OCI-LY3 (cell line): ENCODE measurements at regions not wholly inside any gene's neighbourhood (a gene's known extent, or its start where the extent isn't known, plus 50 kb on each side); places are given as distances from the start of the nearest gene placed in this dataset.

Experiments used
- H2AFZ ChIP-seq: fragments of 200-600, 300-600 bp; shearing (Covaris generic); 2 replicates; pipeline ENCODE4 v1.6.0; 2014; ENCODE audit warnings: antibody characterized with exemption, low read depth, low read length
- H3K27ac ChIP-seq: fragments of 200-600, 300-600 bp; sonication (generic); 2 replicates; pipeline ENCODE4 v1.5.1; 2014; ENCODE audit warnings: mild to moderate bottlenecking, low read length, moderate library complexity, mixed read lengths
- H3K27me3 ChIP-seq: fragments of 200-600, 300-600 bp; sonication (generic); 2 replicates; pipeline ENCODE4 v1.6.1; 2014; ENCODE audit warnings: low read depth, low read length, mixed read lengths
- H3K36me3 ChIP-seq: fragments of 200-600, 300-600 bp; sonication (generic); replicated peaks from 2 replicates; pipeline ENCODE3; 2014; ENCODE audit warnings: low read depth, low read length, mixed read lengths
- H3K4me1 ChIP-seq: fragments of 300-600, 200-600 bp; sonication (generic); 2 replicates; pipeline ENCODE4 v1.6.1; 2014; ENCODE audit warnings: low read length, mixed read lengths
- H3K4me2 ChIP-seq: fragments of 200-600, 300-600 bp; sonication (generic); 2 replicates; pipeline ENCODE4 v1.6.1; 2014; ENCODE audit warnings: low read length, mixed read lengths
- H3K4me3 ChIP-seq: fragments of 300-600, 200-600 bp; sonication (generic); 2 replicates; pipeline ENCODE4 v1.5.1; 2014; ENCODE audit warnings: antibody characterized with exemption, mild to moderate bottlenecking, low read length, moderate library complexity
- H3K79me2 ChIP-seq: fragments of 300-600, 200-600 bp; shearing (Covaris generic); 2 replicates; pipeline ENCODE4 v1.6.1; 2014; ENCODE audit warnings: mild to moderate bottlenecking, low read length, mixed read lengths
- H3K9ac ChIP-seq: fragments of 300-600, 200-600 bp; shearing (Covaris generic); 2 replicates; pipeline ENCODE4 v1.6.0; 2014; ENCODE audit warnings: mild to moderate bottlenecking, low read length, moderate library complexity
- H3K9me3 ChIP-seq: fragments of 200-600, 300-600 bp; shearing (Covaris generic); 2 replicates; pipeline ENCODE4 v1.6.1; 2014; ENCODE audit warnings: low read length, mixed read lengths; ENCODE audit not compliant: insufficient read depth
- H4K20me1 ChIP-seq: fragments of 200-600, 300-600 bp; sonication (generic); 2 replicates; pipeline ENCODE4 v1.6.1; 2016; ENCODE audit warnings: low read length, mixed read lengths; ENCODE audit not compliant: insufficient read depth
- EZH2phosphoT487 ChIP-seq: fragments of 200-600 bp; shearing (Covaris generic); IDR thresholded peaks from 2 replicates; pipeline ENCODE4 v1.6.1; 2018; ENCODE audit warnings: antibody characterized with exemption, mixed run types, low read depth
- TF ChIP-seq, protein P1 (sequence below): fragments of 200-600, 300-600 bp; sonication (generic); IDR thresholded peaks from 2 replicates; pipeline ENCODE4 v1.5.1; 2014; ENCODE audit warnings: antibody characterized with exemption, low read length, low read depth

DNA sequence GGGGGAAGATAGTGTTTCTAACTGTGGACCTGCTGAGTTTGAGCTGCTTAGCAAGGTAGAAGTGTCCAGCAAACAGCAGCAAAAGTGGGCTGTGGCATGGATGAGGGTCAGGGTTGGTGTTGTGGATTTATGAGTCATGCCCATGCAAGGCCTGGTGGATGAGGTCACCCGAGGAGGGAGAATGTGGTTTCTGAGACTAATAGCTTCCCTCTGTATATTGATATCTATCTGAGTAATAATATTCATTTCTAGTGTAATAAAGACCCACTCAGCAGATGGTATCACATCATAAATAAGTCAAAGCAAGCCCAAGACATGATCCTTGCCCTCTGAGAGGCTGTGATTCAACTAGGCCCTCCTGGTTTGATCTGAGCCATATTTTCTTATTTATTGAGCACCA lies 597.8 kb upstream of the CLINT1 start:
- no peaks in the 10 kb centered on the region for H3K9me3 ChIP-seq
- H3K36me3 ChIP-seq = no peaks in the 10 kb centered on the region
- TF ChIP-seq, protein P1, sequence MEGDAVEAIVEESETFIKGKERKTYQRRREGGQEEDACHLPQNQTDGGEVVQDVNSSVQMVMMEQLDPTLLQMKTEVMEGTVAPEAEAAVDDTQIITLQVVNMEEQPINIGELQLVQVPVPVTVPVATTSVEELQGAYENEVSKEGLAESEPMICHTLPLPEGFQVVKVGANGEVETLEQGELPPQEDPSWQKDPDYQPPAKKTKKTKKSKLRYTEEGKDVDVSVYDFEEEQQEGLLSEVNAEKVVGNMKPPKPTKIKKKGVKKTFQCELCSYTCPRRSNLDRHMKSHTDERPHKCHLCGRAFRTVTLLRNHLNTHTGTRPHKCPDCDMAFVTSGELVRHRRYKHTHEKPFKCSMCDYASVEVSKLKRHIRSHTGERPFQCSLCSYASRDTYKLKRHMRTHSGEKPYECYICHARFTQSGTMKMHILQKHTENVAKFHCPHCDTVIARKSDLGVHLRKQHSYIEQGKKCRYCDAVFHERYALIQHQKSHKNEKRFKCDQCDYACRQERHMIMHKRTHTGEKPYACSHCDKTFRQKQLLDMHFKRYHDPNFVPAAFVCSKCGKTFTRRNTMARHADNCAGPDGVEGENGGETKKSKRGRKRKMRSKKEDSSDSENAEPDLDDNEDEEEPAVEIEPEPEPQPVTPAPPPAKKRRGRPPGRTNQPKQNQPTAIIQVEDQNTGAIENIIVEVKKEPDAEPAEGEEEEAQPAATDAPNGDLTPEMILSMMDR = no peak
- no peak for TF ChIP-seq EZH2phosphoT487
- no peaks in the 10 kb centered on the region for H3K79me2 ChIP-seq
- no peak overlapping the region for H2AFZ ChIP-seq
- no peaks in the 10 kb centered on the region for H4K20me1 ChIP-seq
- no peak overlapping the region for H3K4me3 ChIP-seq
- H3K27me3 ChIP-seq = no peaks in the 10 kb centered on the region
- H3K9ac ChIP-seq = no peak overlapping the region
- H3K4me1 ChIP-seq = no peaks in the 10 kb centered on the region
- no peak overlapping the region for H3K4me2 ChIP-seq
- H3K27ac ChIP-seq = no peak overlapping the region

DNA sequence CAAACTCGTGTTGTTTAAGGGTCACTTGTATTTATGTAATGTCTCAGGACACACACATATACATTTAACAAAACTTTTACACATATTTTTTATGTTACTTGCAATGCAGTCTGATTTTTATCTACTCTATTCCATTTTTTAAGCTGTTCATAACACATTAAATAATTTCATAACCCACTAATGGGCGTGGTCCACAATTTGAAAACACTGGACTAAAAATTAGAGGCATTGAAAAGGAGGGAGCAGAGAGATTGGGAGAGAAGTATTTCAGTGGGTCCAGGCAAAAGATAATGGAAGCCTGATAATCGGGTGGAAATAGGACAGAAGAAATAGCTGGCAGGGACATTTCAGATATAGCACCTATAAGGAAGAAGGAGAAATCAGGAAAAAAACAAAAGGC lies 597.3 kb upstream of the CLINT1 start:
- Histone ChIP-seq H3K9ac (no peak overlapping the region), H4K20me1 (no peaks in the 10 kb centered on the region), H3K4me1 (no peaks in the 10 kb centered on the region), H3K27me3 (no peaks in the 10 kb centered on the region), H2AFZ (no peak overlapping the region), H3K27ac (no peak overlapping the region), H3K4me3 (no peak overlapping the region), H3K79me2 (no peaks in the 10 kb centered on the region), H3K9me3 (no peaks in the 10 kb centered on the region), H3K4me2 (no peak overlapping the region), H3K36me3 (no peaks in the 10 kb centered on the region)
- TF ChIP-seq, protein P1 = no peak

DNA sequence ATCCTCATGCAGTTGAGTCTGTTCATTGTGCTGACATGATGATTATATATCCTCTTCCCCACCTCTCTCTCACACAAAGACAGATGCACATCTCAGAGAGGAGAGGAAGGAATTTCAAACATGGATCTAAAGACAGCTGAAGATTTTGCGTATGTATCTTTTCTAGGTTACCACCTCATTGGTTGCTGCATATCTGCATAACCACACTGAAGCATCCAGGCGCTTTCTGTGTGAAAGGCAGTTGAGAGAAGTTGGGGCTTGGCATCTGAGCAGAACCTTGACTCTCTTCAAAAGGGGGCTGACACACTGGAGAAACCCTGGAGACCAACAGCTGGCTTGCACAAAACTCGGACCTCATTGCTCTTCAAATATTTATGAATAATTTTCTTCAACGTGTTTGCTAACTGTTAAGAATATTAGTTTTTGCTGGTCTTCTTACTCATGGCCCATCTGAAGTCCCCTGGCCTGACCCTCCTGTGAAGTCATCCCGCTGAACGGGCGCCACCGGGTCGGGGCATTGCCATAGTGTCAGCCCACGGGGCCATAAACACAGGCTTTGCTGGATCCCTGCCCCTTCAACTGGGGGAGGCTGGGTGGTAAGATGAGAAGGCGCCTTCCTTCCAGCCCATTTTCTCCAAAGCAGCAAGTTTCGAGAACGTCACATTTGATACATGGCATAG lies 593.2 kb upstream of the CLINT1 start:
- Histone ChIP-seq H3K4me3 (no peak overlapping the region), H3K36me3 (no peaks in the 10 kb centered on the region)

DNA sequence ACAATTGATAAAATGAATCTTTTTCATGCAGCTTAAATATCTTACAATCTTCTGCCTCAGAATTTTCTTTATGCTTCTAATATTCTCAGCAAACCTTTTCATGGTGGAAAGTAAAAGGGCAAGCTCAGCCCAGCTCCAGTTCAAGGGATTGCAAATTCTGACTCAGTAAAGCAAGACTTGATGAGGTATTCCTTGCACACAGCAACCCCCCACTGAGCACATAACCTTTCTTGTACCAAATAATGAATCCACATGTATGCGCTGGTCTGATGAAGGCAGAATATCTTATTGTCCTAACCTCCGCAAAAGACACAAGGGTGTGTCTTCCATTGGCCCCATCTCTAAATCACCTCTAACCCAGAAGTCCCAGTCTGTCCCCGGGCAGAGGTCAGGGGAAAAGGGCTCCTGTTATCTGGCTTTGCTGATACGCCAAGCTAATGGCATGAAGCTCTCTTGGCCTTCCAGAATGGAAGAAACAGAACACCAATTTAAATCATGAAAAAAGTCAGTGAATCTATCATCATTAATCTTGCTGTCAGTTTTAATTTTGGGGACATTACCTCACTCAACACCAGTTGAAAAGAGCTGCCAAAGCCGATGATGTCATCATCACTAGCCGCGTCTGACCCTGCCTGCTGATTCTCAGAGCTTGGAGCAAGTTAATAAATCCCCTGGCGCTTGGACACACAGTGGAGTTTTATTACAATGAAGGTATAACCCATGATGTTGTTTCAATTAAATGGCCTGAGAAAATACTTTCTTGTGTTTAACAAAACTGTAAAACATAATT lies 592.5 kb upstream of the CLINT1 start:
- Histone ChIP-seq H3K27me3 (no peaks in the 10 kb centered on the region), H3K4me1 (no peaks in the 10 kb centered on the region), H3K4me3 (no peak overlapping the region), H4K20me1 (no peaks in the 10 kb centered on the region), H3K9me3 (no peaks in the 10 kb centered on the region), H3K36me3 (no peaks in the 10 kb centered on the region), H3K79me2 (no peaks in the 10 kb centered on the region), H3K27ac (no peak overlapping the region), H3K4me2 (no peak overlapping the region), H3K9ac (no peak overlapping the region), H2AFZ (no peak overlapping the region)
- TF ChIP-seq, protein P1 = no peak
- no peak for TF ChIP-seq EZH2phosphoT487

More for the DNA sequence above, 593.2 kb upstream of the CLINT1 start:
- Histone ChIP-seq H3K4me1 (no peaks in the 10 kb centered on the region), H2AFZ (no peak overlapping the region), H3K27ac (no peak overlapping the region), H3K9ac (no peak overlapping the region), H3K4me2 (no peak overlapping the region), H3K27me3 (no peaks in the 10 kb centered on the region), H3K9me3 (no peaks in the 10 kb centered on the region), H3K79me2 (no peaks in the 10 kb centered on the region), H4K20me1 (no peaks in the 10 kb centered on the region)
- TF ChIP-seq, protein P1 = no peak
- TF ChIP-seq EZH2phosphoT487 = no peak
